SK-N-SH treated with all-trans-retinoic acid at 6 μM for 48 hours (cell line): ENCODE measurements at regions not wholly inside any gene's neighbourhood (a gene's known extent, or its start where the extent isn't known, plus 50 kb on each side); places are given as distances from the start of the nearest gene placed in this dataset.

Experiments used
- ATAC-seq: fragments of 200-7000 bp; cut with Tn5 transposase; 3 replicates; pipeline ENCODE4 v1.9.1; 2020; ENCODE audit warnings: mild to moderate bottlenecking, moderate library complexity
- ARNTL ChIP-seq: fragments of 450-650 bp; formaldehyde crosslinking; IDR thresholded peaks from 2 replicates; pipeline ENCODE4 v1.5.0; 2020; ENCODE audit warnings: low read depth, mild to moderate bottlenecking, moderate library complexity, borderline replicate concordance
- CREB5 ChIP-seq: fragments of 250-450 bp; sonication (Bioruptor Pico); IDR thresholded peaks from 2 replicates; pipeline ENCODE4 v1.5.1; 2020; ENCODE audit warnings: low read depth, mild to moderate bottlenecking, moderate library complexity
- CSDC2 ChIP-seq: fragments of 250-450 bp; sonication (Bioruptor Pico); IDR thresholded peaks from 2 replicates; pipeline ENCODE4 v1.5.0; 2020; ENCODE audit warnings: mild to moderate bottlenecking, moderate library complexity
- CSRNP3 ChIP-seq: fragments of 250-450 bp; sonication (Bioruptor Pico); IDR thresholded peaks from 2 replicates; pipeline ENCODE4 v1.5.1; 2021; ENCODE audit warnings: mild to moderate bottlenecking, moderate library complexity
- ESRRG ChIP-seq: fragments of 250-450 bp; sonication (Bioruptor Pico); IDR thresholded peaks from 2 replicates; pipeline ENCODE4 v1.6.1; 2021; ENCODE audit warnings: mild to moderate bottlenecking
- OSR1 ChIP-seq: fragments of 250-450 bp; sonication (Bioruptor Pico); IDR thresholded peaks from 2 replicates; pipeline ENCODE4 v1.8.0; 2022; ENCODE audit warnings: moderate library complexity, mild to moderate bottlenecking, inconsistent platforms
- PATZ1 ChIP-seq: fragments of 250-450 bp; sonication (Bioruptor Pico); IDR thresholded peaks from 2 replicates; pipeline ENCODE4 v1.8.0; 2020; ENCODE audit warnings: mild to moderate bottlenecking, moderate library complexity, borderline replicate concordance
- POU6F1 ChIP-seq: fragments of 250-450 bp; sonication (Bioruptor Pico); IDR thresholded peaks from 2 replicates; pipeline ENCODE4 v1.8.0; 2021; ENCODE audit warnings: low read depth, mild to moderate bottlenecking, moderate library complexity, borderline replicate concordance
- PPARA ChIP-seq: fragments of 250-450 bp; sonication (Bioruptor Pico); IDR thresholded peaks from 2 replicates; pipeline ENCODE4 v1.5.0; 2020; ENCODE audit warnings: mild to moderate bottlenecking, borderline replicate concordance
- SNAI2 ChIP-seq: fragments of 250-450 bp; sonication (Bioruptor Pico); IDR thresholded peaks from 2 replicates; pipeline ENCODE4 v1.5.0; 2020; ENCODE audit warnings: mild to moderate bottlenecking, moderate library complexity
- TCF4 ChIP-seq: fragments of 250-450 bp; sonication (Bioruptor Pico); IDR thresholded peaks from 2 replicates; pipeline ENCODE4 v1.8.0; 2021; ENCODE audit warnings: mild to moderate bottlenecking, moderate library complexity, borderline replicate concordance
- TOX ChIP-seq: fragments of 250-450 bp; sonication (Bioruptor Pico); IDR thresholded peaks from 2 replicates; pipeline ENCODE4 v1.8.0; 2021; ENCODE audit warnings: mild to moderate bottlenecking, moderate library complexity, borderline replicate concordance
- TSHZ2 ChIP-seq: fragments of 250-450 bp; sonication (Bioruptor Pico); IDR thresholded peaks from 2 replicates; pipeline ENCODE4 v1.5.0; 2020; ENCODE audit warnings: mild to moderate bottlenecking, moderate library complexity
- ZC3H10 ChIP-seq: fragments of 250-450 bp; sonication (Bioruptor Pico); IDR thresholded peaks from 2 replicates; pipeline ENCODE4 v1.5.1; 2021; ENCODE audit warnings: mild to moderate bottlenecking, moderate library complexity
- ZFP3 ChIP-seq: fragments of 250-450 bp; sonication (Bioruptor Pico); IDR thresholded peaks from 2 replicates; pipeline ENCODE4 v1.5.0; 2020; ENCODE audit warnings: mild to moderate bottlenecking, moderate library complexity
- ZFP30 ChIP-seq: fragments of 450-650 bp; formaldehyde crosslinking; IDR thresholded peaks from 2 replicates; pipeline ENCODE4 v1.5.0; 2022; ENCODE audit warnings: mild to moderate bottlenecking, moderate library complexity
- ZNF565 ChIP-seq: fragments of 450-650 bp; formaldehyde crosslinking; conservative IDR thresholded peaks from 2 replicates; pipeline ENCODE4 v1.5.0; 2020; ENCODE audit warnings: low read depth, mild to moderate bottlenecking, moderate library complexity
- ZNF70 ChIP-seq: fragments of 450-650 bp; formaldehyde crosslinking; IDR thresholded peaks from 2 replicates; pipeline ENCODE4 v1.5.0; 2020; ENCODE audit warnings: mild to moderate bottlenecking, moderate library complexity

- no peak for ATAC-seq
- TF ChIP-seq SNAI2 (no peak), ZFP3 (CRISPR knock-in tag) (no peak), POU6F1 (CRISPR knock-in tag) (no peak), ARNTL (CRISPR knock-in tag) (no peak), CSDC2 (no peak), ZC3H10 (CRISPR knock-in tag) (no peak), TOX (no peak), PPARA (no peak), TSHZ2 (CRISPR knock-in tag) (no peak), CREB5 (CRISPR knock-in tag) (no peak), TCF4 (CRISPR knock-in tag) (no peak), OSR1 (CRISPR knock-in tag) (no peak), PATZ1 (no peak), CSRNP3 (CRISPR knock-in tag) (no peak), ZNF70 (no peak)
Measured at GRCh38 chr4:184329659-184330400, 112.2 kb upstream of the ENPP6 start.

- ATAC-seq = no peak
Measured at GRCh38 chr4:184329235-184329634, 111.6 kb upstream of the ENPP6 start.

More at GRCh38 chr4:184329235-184329634, 111.6 kb upstream of the ENPP6 start:
- no peak for TF ChIP-seq ZFP30 (CRISPR knock-in tag)
- TF ChIP-seq CREB5 (CRISPR knock-in tag) = no peak
- TF ChIP-seq ZNF565 (CRISPR knock-in tag) = no peak
- TF ChIP-seq ARNTL (CRISPR knock-in tag) = no peak
- TF ChIP-seq OSR1 (CRISPR knock-in tag) = no peak
- TF ChIP-seq TSHZ2 (CRISPR knock-in tag) = no peak
- no peak for TF ChIP-seq PATZ1
- no peak for TF ChIP-seq ZC3H10 (CRISPR knock-in tag)
- TF ChIP-seq SNAI2 = no peak
- no peak for TF ChIP-seq TOX
- no peak for TF ChIP-seq ZNF70
- TF ChIP-seq TCF4 (CRISPR knock-in tag) = no peak
- TF ChIP-seq ESRRG (CRISPR knock-in tag) = no peak
